Stimulated activated effector memory CD8-positive, alpha-beta T cell treated with anti-CD3 and anti-CD28 coated beads, Interleukin-12 subunit alpha, Interleukin-12 subunit beta, amount 100 ng/mL, for 72 hours (primary cell): ENCODE measurements at regions not wholly inside any gene's neighbourhood (a gene's known extent, or its start where the extent isn't known, plus 50 kb on each side); places are given as distances from the start of the nearest gene placed in this dataset.
"Not testable (repeated sequence)": the region's sequence is repeated elsewhere in the genome, so short reads cannot be mapped to it uniquely, and the experiment has no call there.

ENCODE experiments used
- ATAC-seq: fragments of 150-1000 bp; cut with Tn5 transposase; 2 replicates; pipeline ENCODE4 v1.10.0; 2021
- DNase-seq, 2 donors: peaks; one replicate each; pipeline ENCODE4 v3.0.0; 2021 to 2022; ENCODE audit warnings: low spot score in 2 of 2
- H3K27ac Mint-ChIP-seq: one replicate; pipeline ENCODE4 v1.8.0; 2022; ENCODE audit warnings: mild to moderate bottlenecking, mixed read lengths
- H3K36me3 Mint-ChIP-seq: one replicate; pipeline ENCODE4 v1.8.0; 2022; ENCODE audit warnings: mild to moderate bottlenecking, mixed read lengths
- H3K4me1 Mint-ChIP-seq: one replicate; pipeline ENCODE4 v1.8.0; 2022; ENCODE audit warnings: mixed read lengths
- H3K4me3 Mint-ChIP-seq: one replicate; pipeline ENCODE4 v1.8.0; 2022; ENCODE audit warnings: mild to moderate bottlenecking, mixed read lengths
- H3K9me3 Mint-ChIP-seq: one replicate; pipeline ENCODE4 v1.8.0; 2022; ENCODE audit warnings: mixed read lengths

DNA sequence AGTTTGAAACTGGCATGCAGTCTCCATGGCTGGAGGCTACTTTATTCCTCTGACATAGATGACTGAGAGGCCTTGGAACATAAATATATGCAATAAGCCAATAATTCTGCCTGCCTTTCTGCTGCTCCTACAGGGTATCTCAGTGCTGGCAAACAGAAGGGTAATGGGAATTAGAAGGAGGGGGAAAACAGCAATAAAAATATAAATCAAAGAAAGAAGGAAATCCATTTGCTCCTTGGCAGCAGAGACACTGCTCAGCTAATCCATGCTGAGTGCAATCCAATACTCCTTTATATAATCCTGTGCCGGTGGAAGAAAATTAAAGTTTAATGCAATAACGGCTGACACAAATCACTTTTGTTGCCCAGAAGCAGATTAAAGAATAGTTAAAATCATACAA lies 478.9 kb downstream of the SPATA31D1 start:
- Mint-ChIP-seq H3K4me1 (no peaks in the 10 kb centered on the region), H3K27ac (no peak overlapping the region), H3K9me3 (no peaks in the 10 kb centered on the region), H3K4me3 (no peak overlapping the region), H3K36me3 (no peaks in the 10 kb centered on the region)
- no peak for ATAC-seq
- no peak for DNase-seq

DNA sequence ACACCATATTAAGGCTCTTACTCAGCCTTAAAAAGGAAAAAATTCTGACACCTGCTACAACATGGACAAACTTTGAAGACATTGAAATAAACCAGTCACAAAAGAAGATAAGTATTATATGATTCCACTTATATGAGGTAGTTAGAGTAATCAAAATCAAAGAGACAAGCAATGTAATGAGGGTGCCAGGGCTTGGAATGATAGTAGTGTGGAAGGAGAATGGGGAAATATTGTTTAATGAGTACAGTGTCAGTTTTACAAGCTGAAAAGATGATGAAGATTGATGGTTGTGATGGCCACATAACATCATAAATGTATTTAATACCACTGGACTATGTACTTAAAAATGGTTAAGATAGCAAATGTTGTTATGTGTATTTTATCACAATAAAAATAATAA lies 485.7 kb downstream of the SPATA31D1 start:
- Mint-ChIP-seq H3K36me3 (no peaks in the 10 kb centered on the region), H3K4me1 (no peaks in the 10 kb centered on the region), H3K4me3 (no peak overlapping the region), H3K27ac (no peak overlapping the region), H3K9me3 (peaks cover 3% of the 10 kb centered on the region)
- ATAC-seq (no peak), DNase-seq (no peak)

DNA sequence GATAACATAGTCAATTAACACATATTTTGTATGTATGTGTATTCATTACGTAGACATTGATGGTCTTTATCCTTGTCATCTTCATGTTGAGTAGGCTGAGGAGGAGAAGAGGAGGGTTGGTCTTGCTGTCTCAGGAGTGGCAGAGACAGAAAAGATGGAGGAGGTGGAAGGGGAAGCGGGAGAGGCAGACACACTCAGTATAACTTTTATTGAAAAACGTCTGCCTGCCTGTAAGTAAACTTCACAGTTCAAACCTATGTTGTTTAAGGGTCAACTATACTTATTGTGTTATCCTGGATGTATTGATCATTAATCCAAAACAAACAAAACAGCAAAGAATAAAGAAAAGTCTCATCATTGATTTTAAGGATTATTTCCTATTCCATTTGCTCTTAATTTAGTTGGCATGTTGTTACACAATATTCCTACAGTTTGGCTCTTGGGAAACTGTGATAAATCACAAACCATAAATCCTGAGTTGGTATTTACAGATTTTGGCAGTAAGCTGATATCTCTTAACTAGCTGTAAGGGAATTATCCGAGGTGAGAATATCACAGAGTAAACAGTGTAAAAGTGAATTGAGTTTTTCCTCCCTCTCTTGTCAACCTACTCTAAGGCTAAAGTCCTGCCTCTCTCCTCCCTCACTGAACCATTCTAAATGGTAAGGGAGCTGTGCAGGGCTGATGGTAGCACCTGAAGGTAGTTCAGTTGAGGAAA lies 487.2 kb downstream of the SPATA31D1 start:
- no peak overlapping the region for H3K27ac Mint-ChIP-seq
- DNase-seq (no peak), ATAC-seq (no peak)
- no peak overlapping the region for H3K4me3 Mint-ChIP-seq
- H3K36me3 Mint-ChIP-seq = no peaks in the 10 kb centered on the region
- no peaks in the 10 kb centered on the region for H3K4me1 Mint-ChIP-seq
- peaks cover 3% of the 10 kb centered on the region for H3K9me3 Mint-ChIP-seq

DNA sequence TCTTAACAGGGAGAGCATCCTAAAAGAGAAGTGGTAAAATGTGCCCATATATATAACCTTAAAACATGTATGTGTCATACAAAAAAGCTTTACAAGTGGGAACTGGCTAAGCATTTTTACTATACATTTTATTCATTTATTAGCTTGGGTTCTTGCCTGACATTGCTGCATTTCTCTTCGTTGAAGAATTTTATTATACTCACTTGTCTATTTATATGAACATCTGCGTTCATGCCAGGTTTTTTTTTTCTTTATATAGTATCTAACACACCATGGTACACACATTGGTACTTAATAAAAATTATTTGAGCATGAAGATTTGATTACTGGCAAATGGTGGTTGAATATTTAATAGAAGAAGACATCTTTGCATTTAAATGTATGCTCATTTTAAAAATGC lies 492.3 kb downstream of the SPATA31D1 start:
- DNase-seq (no peak), ATAC-seq (no peak)
- Mint-ChIP-seq H3K9me3 (peaks cover 12% of the 10 kb centered on the region), H3K27ac (no peak overlapping the region), H3K36me3 (no peaks in the 10 kb centered on the region), H3K4me1 (no peaks in the 10 kb centered on the region), H3K4me3 (no peak overlapping the region)

DNA sequence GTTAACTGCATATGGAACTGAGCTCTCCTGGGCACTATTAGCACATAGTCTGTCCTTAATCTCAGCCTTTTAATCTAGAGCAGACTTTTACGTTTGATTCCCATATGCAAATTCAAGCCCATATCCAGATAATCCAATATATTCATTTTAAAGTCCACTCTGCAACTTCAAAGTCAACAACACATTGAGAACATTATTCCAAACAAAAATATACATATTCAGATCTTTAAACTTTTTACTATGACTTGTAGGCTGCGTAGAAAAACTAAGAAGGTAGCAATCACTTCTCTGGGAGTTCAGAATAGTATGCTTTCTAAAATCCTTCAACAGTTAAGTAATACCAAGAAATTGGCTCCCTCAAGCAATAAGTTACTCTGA lies 499.4 kb downstream of the SPATA31D1 start:
- Mint-ChIP-seq H3K27ac (no peak overlapping the region), H3K9me3 (peaks cover 6% of the 10 kb centered on the region)

DNA sequence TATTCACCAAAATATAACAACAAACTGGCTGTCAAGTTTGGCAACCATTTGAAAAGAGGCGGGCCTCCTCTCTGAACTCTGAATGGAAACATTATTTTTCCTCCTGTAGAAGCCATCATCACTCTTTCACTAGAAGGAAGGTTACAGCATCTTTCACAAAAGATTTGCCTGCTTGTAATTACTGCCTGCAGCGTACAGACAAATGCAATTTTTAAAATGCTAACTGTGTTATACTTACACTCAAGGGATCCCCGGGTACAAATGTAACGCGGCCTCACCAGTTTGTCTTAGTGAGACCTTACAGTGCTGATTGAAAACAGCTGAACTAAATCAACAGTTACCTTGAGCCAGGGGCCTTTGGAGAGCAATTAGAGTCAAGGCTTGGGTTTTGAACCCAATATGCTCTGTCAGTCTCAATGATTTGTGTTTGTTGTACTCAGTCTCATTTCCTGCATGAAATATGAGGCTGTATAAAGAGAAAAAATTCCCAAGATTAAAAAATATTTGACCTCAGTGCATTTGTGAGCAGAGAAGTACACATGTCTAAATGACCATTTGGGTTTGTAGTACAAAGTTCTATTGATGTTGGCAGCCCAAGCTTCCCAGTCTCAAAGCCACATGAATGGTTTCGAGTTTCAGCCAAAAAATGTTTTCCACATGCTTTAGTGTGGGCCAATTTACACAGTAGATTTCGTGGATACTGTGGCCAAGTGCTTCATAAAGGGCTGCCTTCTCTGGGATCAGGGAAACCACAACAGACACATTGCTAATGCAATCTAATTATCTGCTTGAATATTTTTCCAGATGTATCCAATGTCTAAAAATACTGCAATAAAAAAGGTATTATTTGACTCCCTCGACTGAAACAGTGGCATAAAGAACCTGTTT lies 500.0 kb downstream of the SPATA31D1 start:
- peaks cover 9% of the 10 kb centered on the region for H3K9me3 Mint-ChIP-seq
- no peaks in the 10 kb centered on the region for H3K36me3 Mint-ChIP-seq
- ATAC-seq (no peak), DNase-seq (no peak)
- H3K4me3 Mint-ChIP-seq = no peak overlapping the region
- no peak overlapping the region for H3K27ac Mint-ChIP-seq
- H3K4me1 Mint-ChIP-seq = no peaks in the 10 kb centered on the region

More for the DNA sequence above, 499.4 kb downstream of the SPATA31D1 start:
- Mint-ChIP-seq H3K36me3 (no peaks in the 10 kb centered on the region), H3K4me1 (no peaks in the 10 kb centered on the region), H3K4me3 (no peak overlapping the region)
- DNase-seq (no peak), ATAC-seq (no peak)

DNA sequence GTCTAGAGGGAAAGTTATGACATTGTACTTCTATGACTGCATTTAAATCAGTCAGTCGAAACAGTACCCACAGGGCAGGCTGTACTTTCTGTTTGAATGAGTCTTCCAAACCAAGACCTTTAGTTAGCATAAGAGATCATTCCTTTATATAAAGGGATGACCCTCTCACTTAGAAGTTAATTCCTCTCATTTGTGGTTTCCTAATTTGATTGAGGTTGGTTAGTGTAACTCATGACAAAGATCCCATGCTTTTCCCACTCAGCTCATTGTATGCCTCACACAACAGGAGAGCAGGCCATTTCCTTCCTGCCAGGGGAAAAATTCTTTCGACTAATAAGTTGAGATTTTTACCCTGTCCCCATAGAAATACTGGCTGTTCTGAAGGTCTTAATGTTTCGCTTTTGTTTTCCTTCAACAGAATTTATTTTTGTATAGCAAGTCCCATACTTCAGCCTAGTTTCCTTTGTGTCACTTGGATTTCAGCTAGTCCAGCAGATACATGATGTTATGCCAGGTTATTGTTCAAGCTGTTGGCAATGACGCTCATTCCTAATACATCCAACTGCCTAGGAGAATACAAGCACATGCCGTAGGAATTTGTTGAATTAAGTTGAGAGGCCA lies 500.7 kb downstream of the SPATA31D1 start:
- ATAC-seq (no peak), DNase-seq (no peak)
- no peaks in the 10 kb centered on the region for H3K36me3 Mint-ChIP-seq
- peaks cover 9% of the 10 kb centered on the region for H3K9me3 Mint-ChIP-seq
- no peaks in the 10 kb centered on the region for H3K4me1 Mint-ChIP-seq
- no peak overlapping the region for H3K27ac Mint-ChIP-seq
- no peak overlapping the region for H3K4me3 Mint-ChIP-seq

DNA sequence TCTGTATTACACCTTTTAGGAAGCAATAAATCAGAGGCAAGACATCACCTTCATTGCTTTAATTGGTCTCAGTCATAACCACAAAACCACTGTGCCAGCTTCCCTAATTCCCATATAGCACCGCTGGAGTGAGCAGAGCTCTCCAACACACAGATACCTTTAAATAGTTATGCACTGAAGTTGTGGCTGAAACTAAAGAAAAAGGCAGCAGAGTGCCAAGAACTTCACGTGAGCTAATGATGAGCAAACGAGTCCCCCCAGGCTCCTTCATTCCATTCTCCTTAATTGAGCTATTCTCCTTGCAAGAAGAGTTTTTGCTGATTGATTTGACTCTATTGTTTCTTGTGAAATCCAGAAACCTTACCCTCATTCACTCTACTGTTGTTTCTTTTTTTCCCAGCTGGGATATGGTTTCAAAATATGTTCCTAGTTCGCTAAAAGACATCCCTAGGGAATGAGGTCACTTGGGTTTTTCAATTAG lies 501.5 kb downstream of the SPATA31D1 start:
- no peak overlapping the region for H3K27ac Mint-ChIP-seq
- no peak for DNase-seq
- H3K4me3 Mint-ChIP-seq = no peak overlapping the region
- no peaks in the 10 kb centered on the region for H3K4me1 Mint-ChIP-seq
- peaks cover 5% of the 10 kb centered on the region for H3K9me3 Mint-ChIP-seq
- no peaks in the 10 kb centered on the region for H3K36me3 Mint-ChIP-seq
- no peak for ATAC-seq

DNA sequence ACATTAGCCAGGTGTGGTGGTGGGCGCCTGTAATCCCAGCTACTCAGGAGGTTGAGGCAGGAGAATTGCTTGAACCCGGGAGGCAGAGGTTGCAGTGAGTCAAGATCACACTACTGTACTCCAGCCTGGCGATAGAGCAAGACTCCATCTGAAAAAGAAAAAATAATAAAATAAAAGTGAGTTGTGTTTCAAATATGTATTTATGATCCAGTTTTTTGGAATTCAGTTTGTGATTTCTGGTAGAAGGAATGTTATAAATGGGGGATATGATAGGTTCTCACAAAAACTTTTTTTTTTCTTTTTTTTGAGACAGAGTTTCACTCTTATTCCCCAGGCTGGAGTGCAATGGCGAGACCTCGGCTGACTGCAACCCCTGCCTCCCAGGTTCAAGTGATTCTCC lies 502.2 kb downstream of the SPATA31D1 start:
- not testable (repeated sequence) for H3K4me1 Mint-ChIP-seq, ATAC-seq, DNase-seq, H3K36me3 Mint-ChIP-seq, H3K4me3 Mint-ChIP-seq, H3K27ac Mint-ChIP-seq, H3K9me3 Mint-ChIP-seq

DNA sequence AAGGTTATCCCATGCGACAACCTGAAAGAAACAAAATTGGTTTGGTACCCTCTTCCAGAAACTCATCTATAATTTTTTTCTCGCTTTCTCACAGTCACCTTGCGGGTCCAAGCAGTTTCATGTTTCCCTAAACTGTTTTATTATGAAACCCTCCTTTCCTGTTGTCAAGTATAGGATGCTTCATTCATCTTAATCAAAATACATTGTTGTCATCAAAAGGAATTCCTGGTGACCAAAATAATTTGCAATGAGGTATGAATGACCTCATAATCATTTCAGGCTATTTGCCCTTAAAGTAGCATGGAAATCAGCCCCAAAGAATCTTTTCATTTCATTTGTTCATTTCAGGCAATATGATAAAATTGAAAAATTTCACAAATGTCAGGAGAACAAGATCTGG lies 503.0 kb downstream of the SPATA31D1 start:
- no peak overlapping the region for H3K4me3 Mint-ChIP-seq
- H3K9me3 Mint-ChIP-seq = peaks cover 5% of the 10 kb centered on the region
- ATAC-seq (no peak), DNase-seq (no peak)
- H3K36me3 Mint-ChIP-seq = no peaks in the 10 kb centered on the region
- H3K4me1 Mint-ChIP-seq = no peaks in the 10 kb centered on the region
- no peak overlapping the region for H3K27ac Mint-ChIP-seq

DNA sequence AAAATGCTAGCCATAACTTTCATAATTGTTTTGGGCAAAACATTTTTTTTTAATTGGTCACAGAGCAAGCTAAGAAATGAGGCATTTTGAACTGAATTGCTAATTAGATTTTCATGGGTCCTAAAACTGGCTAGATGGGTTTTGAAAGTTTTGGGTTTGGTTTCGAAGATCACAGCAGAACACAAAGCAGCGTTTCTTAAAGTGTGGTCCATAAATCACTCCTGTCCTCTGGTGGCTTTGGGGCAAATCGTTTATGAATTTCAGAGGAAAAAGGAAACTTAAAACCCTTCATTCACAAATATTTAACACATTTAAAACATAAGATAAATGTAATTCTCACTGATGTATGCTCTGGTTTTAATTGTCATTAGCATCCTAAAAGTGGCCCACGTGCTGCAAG lies 503.7 kb downstream of the SPATA31D1 start:
- DNase-seq (no peak), ATAC-seq (no peak)
- no peak overlapping the region for H3K27ac Mint-ChIP-seq
- H3K4me1 Mint-ChIP-seq = no peaks in the 10 kb centered on the region
- no peak overlapping the region for H3K4me3 Mint-ChIP-seq
- H3K36me3 Mint-ChIP-seq = no peaks in the 10 kb centered on the region
- H3K9me3 Mint-ChIP-seq = peaks cover 5% of the 10 kb centered on the region

DNA sequence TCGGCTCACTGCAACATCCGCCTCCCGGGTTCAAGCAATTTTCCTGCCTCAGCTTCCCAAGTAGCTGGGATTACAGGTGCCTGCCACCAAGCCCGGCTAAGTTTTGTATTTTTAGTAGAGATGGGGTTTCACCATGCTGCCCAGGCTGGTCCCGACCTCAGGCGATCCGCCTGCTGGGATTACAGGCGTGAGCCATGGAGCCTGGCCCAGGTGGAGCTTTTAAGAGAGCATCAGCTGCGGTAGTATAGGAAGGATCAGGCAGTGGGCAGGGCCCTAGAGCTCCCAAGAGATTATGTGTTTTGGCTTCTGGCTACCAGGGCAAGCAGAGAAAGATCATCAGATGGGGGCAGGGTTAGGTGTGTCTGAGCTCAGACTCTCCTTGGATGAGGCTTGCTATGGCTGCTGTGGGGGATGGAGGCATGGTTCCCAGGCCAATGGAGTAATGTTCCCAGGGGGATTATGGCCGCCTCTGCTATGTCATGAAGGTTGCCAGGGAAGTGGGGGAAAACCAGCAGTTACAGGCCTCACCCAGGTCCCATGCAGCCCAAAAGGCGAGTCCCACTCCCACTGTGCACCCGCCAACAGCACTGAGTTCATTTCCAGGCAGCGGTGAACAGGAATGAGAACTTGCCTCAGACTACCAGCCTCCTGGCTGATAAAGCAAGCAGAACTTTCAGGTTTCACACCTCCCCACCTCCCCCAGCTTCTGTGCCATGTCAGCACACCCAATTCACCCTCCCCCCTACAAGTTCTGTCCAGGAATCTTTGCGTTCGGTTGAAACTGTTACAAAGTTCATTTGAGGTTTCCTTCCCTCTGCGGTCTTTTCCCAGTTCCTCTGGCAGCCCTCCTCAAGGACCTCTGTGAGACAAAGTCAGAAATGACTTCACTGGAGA lies 507.6 kb downstream of the SPATA31D1 start:
- no peak overlapping the region for H3K27ac Mint-ChIP-seq
- no peak for DNase-seq
- ATAC-seq = no peak
- H3K4me3 Mint-ChIP-seq = no peak overlapping the region
- no peaks in the 10 kb centered on the region for H3K4me1 Mint-ChIP-seq
- peaks cover 7% of the 10 kb centered on the region for H3K9me3 Mint-ChIP-seq
- H3K36me3 Mint-ChIP-seq = no peaks in the 10 kb centered on the region

DNA sequence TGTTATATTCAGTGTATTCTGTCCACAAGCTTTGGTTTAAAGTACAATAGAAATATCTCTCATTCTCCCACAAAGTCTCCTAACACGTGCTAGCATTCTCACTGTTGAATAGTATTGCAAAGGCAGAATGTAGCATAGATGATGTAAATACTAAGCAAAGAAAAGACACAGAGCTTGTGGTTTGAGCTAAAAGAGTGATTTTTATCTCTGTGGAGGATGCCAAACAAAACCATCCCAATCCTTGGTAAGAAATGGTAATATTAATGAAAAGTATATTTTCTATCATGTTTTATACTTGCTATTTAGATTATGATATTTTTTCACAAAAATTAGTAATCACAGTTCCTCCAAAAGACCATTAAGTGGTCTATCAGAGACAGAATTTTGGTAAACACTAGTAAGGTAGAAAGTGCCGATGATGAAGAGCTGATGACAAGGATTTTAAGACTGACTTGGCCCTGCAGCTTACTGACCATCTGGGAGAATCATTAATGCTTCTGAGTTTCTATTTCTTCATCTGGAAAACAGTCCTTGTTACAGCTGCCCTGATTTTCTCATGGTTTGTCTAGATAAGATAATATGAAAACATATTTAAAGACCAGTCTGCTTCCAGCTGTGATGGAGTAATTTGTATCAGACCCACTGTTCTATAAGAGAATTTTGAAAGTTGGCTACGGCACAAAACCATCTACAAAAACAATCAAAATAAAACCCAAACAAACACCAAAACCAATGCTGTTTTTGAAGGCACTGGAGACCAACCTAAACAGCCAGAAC lies 510.2 kb downstream of the SPATA31D1 start:
- DNase-seq (no peak), ATAC-seq (no peak)
- H3K9me3 Mint-ChIP-seq = peaks cover 5% of the 10 kb centered on the region
- no peaks in the 10 kb centered on the region for H3K36me3 Mint-ChIP-seq
- H3K4me3 Mint-ChIP-seq = no peak overlapping the region
- H3K4me1 Mint-ChIP-seq = no peaks in the 10 kb centered on the region
- H3K27ac Mint-ChIP-seq = no peak overlapping the region

DNA sequence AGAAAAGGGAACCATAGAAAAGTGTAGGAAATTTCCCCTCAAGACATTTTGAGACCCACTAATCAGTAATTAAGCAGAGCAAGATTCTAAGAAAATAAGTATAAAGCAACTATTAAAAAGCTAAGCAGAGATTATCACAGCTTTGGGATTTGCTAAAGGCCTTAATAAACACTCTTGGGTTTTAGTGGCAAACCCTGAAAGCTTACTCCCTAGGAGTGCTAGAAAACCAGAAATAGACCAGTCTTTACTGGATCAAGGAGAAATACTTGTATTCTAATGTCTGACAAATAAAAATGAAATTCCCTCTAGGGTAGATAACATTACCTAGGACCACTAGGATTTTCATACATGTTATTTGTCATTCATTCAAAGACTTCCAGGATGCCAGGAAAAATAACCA lies 510.8 kb downstream of the SPATA31D1 start:
- Mint-ChIP-seq H3K4me3 (no peak overlapping the region), H3K27ac (no peak overlapping the region), H3K9me3 (peaks cover 6% of the 10 kb centered on the region), H3K4me1 (no peaks in the 10 kb centered on the region), H3K36me3 (no peaks in the 10 kb centered on the region)
- DNase-seq = no peak
- ATAC-seq = no peak
